ENCODE measurements at regions not wholly inside any gene's neighbourhood (a gene's known extent, or its start where the extent isn't known, plus 50 kb on each side); places are given as distances from the start of the nearest gene placed in this dataset.

DNA sequence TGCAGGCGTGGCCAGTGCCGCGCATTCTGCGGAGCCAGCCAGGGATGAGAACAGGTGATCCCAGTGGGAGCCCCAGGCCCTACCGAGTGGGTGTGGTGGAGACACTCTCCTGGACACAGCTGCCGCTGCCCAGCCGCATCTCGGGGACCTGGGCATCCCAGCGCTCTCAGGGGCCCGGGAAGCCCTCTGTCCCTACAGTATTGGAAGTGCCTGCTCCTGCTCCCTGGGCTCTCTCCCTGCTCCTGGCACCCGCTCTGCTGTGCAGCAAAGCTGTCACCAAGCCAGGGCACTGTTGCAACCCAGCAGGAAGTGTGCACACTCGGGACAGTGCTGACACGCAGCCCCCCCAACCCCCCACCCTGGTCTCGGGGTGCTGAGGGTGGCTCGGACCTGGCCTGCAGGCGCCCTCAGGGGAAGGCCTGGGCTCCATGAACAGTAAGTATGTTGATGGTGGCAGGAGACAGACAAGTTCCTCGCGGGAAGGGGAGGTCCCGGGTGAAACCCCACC is 1177.4 kb upstream of the GBE1 start:
- no peak overlapping the region for H3K4me3 ChIP-seq (ENCODE audit: low read length)
- H3K4me2 ChIP-seq (ENCODE audit: low read length) = no peak overlapping the region
- no peaks in the 10 kb centered on the region for H3K9me3 ChIP-seq (replicated peaks; ENCODE audit: low read length)
- no peak overlapping the region for H3K9ac ChIP-seq (ENCODE audit: low read depth, low read length)
- no peaks in the 10 kb centered on the region for H3K36me3 ChIP-seq (ENCODE audit: insufficient read depth, low read length)
- no peaks in the 10 kb centered on the region for H3K27me3 ChIP-seq (ENCODE audit: control insufficient read depth, insufficient read depth, low read length)
- H3K4me1 ChIP-seq (ENCODE audit: control insufficient read depth, insufficient read depth, low read length) = no peaks in the 10 kb centered on the region

DNA sequence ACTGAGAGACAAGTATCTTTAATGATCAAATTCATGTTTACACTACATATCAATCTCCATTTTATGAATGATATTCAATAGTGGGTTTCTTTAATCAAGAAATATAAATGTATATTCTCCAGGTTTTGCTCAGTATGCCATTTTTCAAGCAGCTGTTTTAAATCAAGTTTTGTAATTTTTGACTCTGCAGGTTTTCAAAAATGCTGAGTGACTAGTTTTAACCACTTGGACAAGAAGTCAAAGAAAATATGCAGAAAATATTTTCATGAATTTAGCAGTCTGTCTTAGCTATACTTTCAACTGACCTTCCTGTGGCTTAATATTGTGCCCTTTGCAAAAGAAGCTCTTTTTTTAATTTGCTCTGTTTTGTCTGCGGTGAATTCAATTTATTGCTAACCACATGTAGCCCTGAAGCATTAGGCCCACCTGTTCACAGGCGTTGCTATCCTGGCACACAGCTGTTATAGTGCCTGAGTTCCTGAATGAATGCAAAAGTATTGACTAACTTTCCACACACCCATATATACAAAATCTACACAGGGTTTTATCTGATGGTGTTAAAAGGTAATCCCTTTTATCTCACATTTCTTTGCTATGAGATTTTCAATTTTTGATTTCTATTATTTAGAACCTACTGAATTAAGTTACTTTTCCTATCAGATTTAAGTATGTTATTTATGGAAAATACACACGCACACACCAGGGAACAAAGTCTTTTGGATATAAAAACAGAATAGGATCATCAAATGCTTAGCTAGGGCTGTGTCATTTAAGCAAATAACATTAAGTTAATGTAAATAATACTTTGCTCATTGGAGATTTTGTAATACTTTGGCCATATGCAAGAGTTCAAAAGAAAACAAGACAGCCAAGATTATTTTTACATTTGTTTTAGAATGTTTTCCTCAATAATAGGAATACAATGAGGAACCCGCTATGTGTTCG is 1166.1 kb upstream of the GBE1 start:
- Histone ChIP-seq H3K4me3 (ENCODE audit: low read length) (no peak overlapping the region), H3K9ac (ENCODE audit: low read depth, low read length) (no peak overlapping the region), H3K27me3 (ENCODE audit: control insufficient read depth, insufficient read depth, low read length) (no peaks in the 10 kb centered on the region), H3K4me1 (ENCODE audit: control insufficient read depth, insufficient read depth, low read length) (no peaks in the 10 kb centered on the region), H3K4me2 (ENCODE audit: low read length) (no peak overlapping the region), H3K36me3 (ENCODE audit: insufficient read depth, low read length) (no peaks in the 10 kb centered on the region), H3K9me3 (replicated peaks; ENCODE audit: low read length) (no peaks in the 10 kb centered on the region)

DNA sequence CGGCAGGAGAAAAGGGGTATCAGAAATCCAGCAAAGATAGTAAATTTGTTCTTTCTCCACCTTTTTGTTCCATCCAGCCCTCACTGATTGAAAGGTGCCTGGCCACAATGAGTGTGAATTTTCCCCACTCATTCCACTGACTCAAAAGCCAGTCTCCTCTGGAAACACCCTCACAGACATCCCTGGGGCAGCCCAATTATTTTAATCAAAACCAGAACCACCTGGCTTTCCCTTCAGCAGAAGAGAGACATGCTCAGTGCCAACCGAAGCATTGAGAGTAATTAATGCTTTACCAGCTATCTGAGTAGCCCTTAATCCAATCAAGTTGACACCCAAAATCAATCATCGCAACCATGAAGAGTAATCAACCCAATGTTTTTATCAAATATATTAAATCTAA is 1129.6 kb upstream of the GBE1 start:
- no peaks in the 10 kb centered on the region for H3K27me3 ChIP-seq (ENCODE audit: control insufficient read depth, insufficient read depth, low read length)
- H3K4me1 ChIP-seq (ENCODE audit: control insufficient read depth, insufficient read depth, low read length) = no peaks in the 10 kb centered on the region
- H3K4me3 ChIP-seq (ENCODE audit: low read length) = no peak overlapping the region
- H3K9ac ChIP-seq (ENCODE audit: low read depth, low read length) = no peak overlapping the region
- no peaks in the 10 kb centered on the region for H3K36me3 ChIP-seq (ENCODE audit: insufficient read depth, low read length)
- H3K4me2 ChIP-seq (ENCODE audit: low read length) = no peak overlapping the region
- no peaks in the 10 kb centered on the region for H3K9me3 ChIP-seq (replicated peaks; ENCODE audit: low read length)

DNA sequence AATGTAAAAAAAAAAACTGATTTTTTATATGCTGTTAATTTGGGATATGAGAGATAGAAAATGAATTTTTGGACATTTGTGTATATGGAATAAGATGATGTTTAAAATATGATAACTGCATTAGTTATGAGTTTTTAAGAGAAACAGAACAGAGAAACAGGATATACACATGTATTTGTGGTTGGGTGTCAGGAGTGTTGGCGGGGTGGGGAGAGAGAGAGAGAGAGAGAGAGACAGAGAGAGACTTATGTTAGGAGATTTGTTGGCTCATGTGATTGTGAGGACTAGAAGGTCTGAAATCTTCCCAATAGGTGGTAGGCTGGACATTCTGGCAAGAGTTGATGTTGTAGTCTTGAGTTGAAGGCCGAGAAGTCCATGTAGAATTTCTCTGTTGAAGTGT is 1121.6 kb upstream of the GBE1 start:
- H3K36me3 ChIP-seq (ENCODE audit: insufficient read depth, low read length) = no peaks in the 10 kb centered on the region
- no peaks in the 10 kb centered on the region for H3K27me3 ChIP-seq (ENCODE audit: control insufficient read depth, insufficient read depth, low read length)
- no peak overlapping the region for H3K4me3 ChIP-seq (ENCODE audit: low read length)
- H3K9me3 ChIP-seq (replicated peaks; ENCODE audit: low read length) = no peaks in the 10 kb centered on the region
- H3K9ac ChIP-seq (ENCODE audit: low read depth, low read length) = no peak overlapping the region
- H3K4me2 ChIP-seq (ENCODE audit: low read length) = no peak overlapping the region
- H3K4me1 ChIP-seq (ENCODE audit: control insufficient read depth, insufficient read depth, low read length) = no peaks in the 10 kb centered on the region

DNA sequence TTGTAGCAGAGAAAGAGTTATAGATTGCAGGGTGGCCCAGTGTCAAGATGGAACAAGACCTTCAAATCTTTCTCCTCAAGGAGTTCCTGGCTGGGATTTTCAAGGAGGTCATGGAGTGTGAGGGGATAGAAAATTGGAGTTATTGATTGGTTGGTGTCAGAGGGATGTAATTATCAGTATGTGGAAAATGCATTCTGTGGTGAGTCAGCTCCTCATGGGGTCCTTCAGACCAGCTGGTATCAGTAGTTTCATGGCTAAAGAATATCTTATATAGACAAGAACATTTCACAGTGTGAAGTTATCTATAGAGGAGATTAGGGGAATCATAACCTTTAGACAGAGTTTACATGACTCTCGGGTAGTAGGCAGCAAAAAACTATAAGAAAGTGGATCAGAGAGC is 1114.0 kb upstream of the GBE1 start:
- H3K4me1 ChIP-seq (ENCODE audit: control insufficient read depth, insufficient read depth, low read length) = no peaks in the 10 kb centered on the region

DNA sequence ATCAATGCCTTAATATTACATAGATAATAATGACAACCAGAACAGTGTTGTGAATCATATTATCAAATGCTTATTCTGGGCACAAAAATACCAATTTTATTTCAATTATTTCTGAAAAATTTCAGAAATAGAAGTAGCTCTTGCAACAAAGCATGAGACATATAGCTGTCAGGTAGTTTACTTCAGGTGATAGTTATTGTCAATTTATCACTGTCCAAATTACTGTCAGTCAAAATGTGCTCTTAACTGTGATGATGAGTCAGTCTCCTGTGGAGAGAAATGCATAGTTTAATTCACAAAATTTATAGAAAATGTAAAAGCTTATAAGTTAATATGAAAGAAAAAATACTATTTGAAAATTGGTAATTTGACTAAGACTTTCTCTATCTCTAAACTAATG is 1078.4 kb upstream of the GBE1 start:
- Histone ChIP-seq H3K4me1 (ENCODE audit: control insufficient read depth, insufficient read depth, low read length) (no peaks in the 10 kb centered on the region), H3K27me3 (ENCODE audit: control insufficient read depth, insufficient read depth, low read length) (no peaks in the 10 kb centered on the region), H3K4me2 (ENCODE audit: low read length) (no peak overlapping the region), H3K9me3 (replicated peaks; ENCODE audit: low read length) (no peaks in the 10 kb centered on the region), H3K9ac (ENCODE audit: low read depth, low read length) (no peak overlapping the region), H3K36me3 (ENCODE audit: insufficient read depth, low read length) (no peaks in the 10 kb centered on the region), H3K4me3 (ENCODE audit: low read length) (no peak overlapping the region)

More for the DNA sequence above, 1114.0 kb upstream of the GBE1 start:
- H3K4me3 ChIP-seq (ENCODE audit: low read length) = no peak overlapping the region
- no peaks in the 10 kb centered on the region for H3K36me3 ChIP-seq (ENCODE audit: insufficient read depth, low read length)
- H3K9me3 ChIP-seq (replicated peaks; ENCODE audit: low read length) = no peaks in the 10 kb centered on the region
- H3K27me3 ChIP-seq (ENCODE audit: control insufficient read depth, insufficient read depth, low read length) = no peaks in the 10 kb centered on the region
- H3K9ac ChIP-seq (ENCODE audit: low read depth, low read length) = no peak overlapping the region
- no peak overlapping the region for H3K4me2 ChIP-seq (ENCODE audit: low read length)

DNA sequence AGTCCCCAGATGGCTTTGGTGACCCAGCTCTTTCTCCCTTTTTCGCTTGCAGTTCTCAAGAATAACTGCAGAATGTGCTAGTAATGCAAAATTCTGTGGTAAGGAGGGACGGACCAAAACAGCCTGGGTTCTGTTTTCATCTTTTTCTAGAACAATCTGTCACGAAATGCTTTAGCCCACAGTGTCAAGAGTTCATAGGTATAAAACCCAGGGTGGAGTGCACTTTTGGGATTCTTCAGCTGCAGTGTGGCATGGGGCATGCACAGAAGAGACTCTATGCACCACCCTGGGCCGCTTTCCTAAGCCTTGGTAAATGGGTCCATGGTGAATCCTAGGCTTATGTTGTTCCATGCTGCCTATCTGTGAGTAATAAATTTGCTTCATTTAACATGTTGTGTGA is 1072.7 kb upstream of the GBE1 start:
- Histone ChIP-seq H3K4me1 (ENCODE audit: control insufficient read depth, insufficient read depth, low read length) (no peaks in the 10 kb centered on the region), H3K4me3 (ENCODE audit: low read length) (no peak overlapping the region), H3K4me2 (ENCODE audit: low read length) (no peak overlapping the region), H3K9me3 (replicated peaks; ENCODE audit: low read length) (no peaks in the 10 kb centered on the region), H3K9ac (ENCODE audit: low read depth, low read length) (no peak overlapping the region), H3K36me3 (ENCODE audit: insufficient read depth, low read length) (no peaks in the 10 kb centered on the region), H3K27me3 (ENCODE audit: control insufficient read depth, insufficient read depth, low read length) (no peaks in the 10 kb centered on the region)

DNA sequence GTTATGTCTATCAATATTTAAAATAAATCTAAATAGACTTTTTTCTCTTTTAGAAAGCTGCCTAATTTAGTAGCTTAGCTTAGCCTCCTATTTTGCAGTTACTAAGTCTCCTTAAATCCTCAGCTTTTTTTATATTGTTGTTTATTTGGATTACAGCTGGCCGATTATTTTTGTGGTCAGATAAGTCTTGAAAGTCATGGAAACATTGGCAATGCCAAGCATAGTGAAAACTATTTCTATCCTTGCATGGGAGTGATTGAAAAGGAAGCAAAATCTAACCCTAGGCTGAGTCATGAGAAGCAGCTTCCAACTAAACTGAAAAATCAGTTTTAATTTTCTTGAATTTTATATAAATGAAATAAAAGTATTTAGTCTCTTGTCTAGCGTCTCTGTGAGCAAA is 1063.0 kb upstream of the GBE1 start:
- Histone ChIP-seq H3K9me3 (replicated peaks; ENCODE audit: low read length) (no peaks in the 10 kb centered on the region), H3K4me2 (ENCODE audit: low read length) (no peak overlapping the region), H3K9ac (ENCODE audit: low read depth, low read length) (no peak overlapping the region), H3K4me1 (ENCODE audit: control insufficient read depth, insufficient read depth, low read length) (no peaks in the 10 kb centered on the region), H3K4me3 (ENCODE audit: low read length) (no peak overlapping the region), H3K36me3 (ENCODE audit: insufficient read depth, low read length) (no peaks in the 10 kb centered on the region), H3K27me3 (ENCODE audit: control insufficient read depth, insufficient read depth, low read length) (no peaks in the 10 kb centered on the region)

DNA sequence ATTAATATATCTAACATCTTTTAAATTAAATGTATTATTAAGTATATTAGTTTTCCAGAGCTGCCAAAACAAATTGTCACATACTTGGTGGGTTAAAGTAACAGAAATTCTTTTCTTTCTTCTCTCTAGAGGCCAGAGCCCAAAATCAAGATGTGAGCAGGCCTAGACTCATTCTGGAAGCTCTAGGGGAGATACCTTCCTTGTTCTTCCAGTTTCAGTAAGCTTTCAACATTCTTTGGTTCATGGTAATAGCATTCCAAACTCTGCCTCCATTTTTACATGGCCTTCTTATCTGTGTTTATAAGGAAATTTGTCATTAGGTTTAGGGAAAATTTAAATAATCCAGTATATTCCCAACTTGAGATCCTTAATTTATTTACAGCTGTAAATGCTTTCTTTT is 1054.6 kb upstream of the GBE1 start:
- H3K9ac ChIP-seq (ENCODE audit: low read depth, low read length) = no peak overlapping the region
- no peak overlapping the region for H3K4me2 ChIP-seq (ENCODE audit: low read length)
- H3K9me3 ChIP-seq (replicated peaks; ENCODE audit: low read length) = no peaks in the 10 kb centered on the region
- no peak overlapping the region for H3K4me3 ChIP-seq (ENCODE audit: low read length)
- no peaks in the 10 kb centered on the region for H3K4me1 ChIP-seq (ENCODE audit: control insufficient read depth, insufficient read depth, low read length)
- no peaks in the 10 kb centered on the region for H3K36me3 ChIP-seq (ENCODE audit: insufficient read depth, low read length)
- H3K27me3 ChIP-seq (ENCODE audit: control insufficient read depth, insufficient read depth, low read length) = no peaks in the 10 kb centered on the region

DNA sequence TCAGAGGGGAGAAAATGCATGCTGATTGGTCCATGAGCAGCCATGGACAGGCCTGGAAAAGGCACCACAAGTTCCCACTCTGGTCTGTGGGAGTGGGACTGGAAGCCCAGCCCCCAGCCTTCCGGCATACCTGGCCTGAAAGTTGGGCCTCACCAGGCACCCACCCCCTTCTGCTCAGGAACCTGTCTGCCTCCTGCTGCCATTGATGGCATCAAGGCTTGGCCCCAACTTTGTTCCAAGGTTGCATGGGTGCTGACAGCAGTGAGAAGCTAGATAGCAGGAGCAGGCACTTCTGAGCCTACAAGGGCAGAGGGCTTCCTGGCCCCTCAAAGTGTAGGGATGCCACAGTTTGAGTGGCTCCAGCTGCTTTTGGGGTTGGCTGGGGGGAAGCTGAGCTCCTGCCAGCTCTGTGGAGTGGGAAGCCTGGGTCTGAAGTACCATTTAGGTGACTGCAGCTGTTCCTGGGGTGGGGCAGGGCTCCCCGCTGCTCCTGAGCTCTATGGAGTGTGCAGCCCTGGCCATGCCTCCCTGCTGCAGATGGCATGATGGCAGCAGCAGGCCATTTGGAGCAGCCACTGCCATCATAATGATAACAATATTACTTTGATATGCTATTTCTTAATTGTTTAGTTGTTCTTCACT is 1054.1 kb upstream of the GBE1 start:
- H3K4me1 ChIP-seq (ENCODE audit: control insufficient read depth, insufficient read depth, low read length) = no peaks in the 10 kb centered on the region
- H3K27me3 ChIP-seq (ENCODE audit: control insufficient read depth, insufficient read depth, low read length) = no peaks in the 10 kb centered on the region
- H3K36me3 ChIP-seq (ENCODE audit: insufficient read depth, low read length) = no peaks in the 10 kb centered on the region
- H3K4me3 ChIP-seq (ENCODE audit: low read length) = no peak overlapping the region
- H3K9ac ChIP-seq (ENCODE audit: low read depth, low read length) = no peak overlapping the region
- no peak overlapping the region for H3K4me2 ChIP-seq (ENCODE audit: low read length)
- no peaks in the 10 kb centered on the region for H3K9me3 ChIP-seq (replicated peaks; ENCODE audit: low read length)

DNA sequence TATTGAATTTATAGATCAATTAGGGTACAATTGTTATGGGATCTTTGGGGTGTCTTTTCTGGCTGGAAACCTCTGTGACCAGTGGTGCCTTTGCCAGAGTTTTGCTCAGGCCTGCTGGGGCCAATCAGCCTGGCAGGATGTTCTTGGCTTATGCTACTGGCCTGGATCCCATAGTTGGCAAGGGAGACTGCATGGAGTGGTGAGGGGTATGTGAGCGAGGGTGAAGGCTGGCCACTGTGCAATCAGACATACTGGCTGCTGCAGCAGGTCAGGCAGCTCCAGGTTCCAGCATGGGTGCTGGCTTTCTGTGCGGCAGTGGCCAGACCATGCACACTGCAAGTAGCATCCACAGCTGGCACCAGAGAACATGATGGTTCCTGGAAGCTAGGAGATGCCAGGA is 1053.2 kb upstream of the GBE1 start:
- Histone ChIP-seq H3K4me3 (ENCODE audit: low read length) (no peak overlapping the region), H3K27me3 (ENCODE audit: control insufficient read depth, insufficient read depth, low read length) (no peaks in the 10 kb centered on the region), H3K4me1 (ENCODE audit: control insufficient read depth, insufficient read depth, low read length) (no peaks in the 10 kb centered on the region), H3K4me2 (ENCODE audit: low read length) (no peak overlapping the region), H3K9ac (ENCODE audit: low read depth, low read length) (no peak overlapping the region), H3K36me3 (ENCODE audit: insufficient read depth, low read length) (no peaks in the 10 kb centered on the region), H3K9me3 (replicated peaks; ENCODE audit: low read length) (no peaks in the 10 kb centered on the region)

All from skeletal muscle satellite cell (primary cell).